ENCODE measurements at regions not wholly inside any gene's neighbourhood (a gene's known extent, or its start where the extent isn't known, plus 50 kb on each side); places are given as distances from the start of the nearest gene placed in this dataset.

DNA sequence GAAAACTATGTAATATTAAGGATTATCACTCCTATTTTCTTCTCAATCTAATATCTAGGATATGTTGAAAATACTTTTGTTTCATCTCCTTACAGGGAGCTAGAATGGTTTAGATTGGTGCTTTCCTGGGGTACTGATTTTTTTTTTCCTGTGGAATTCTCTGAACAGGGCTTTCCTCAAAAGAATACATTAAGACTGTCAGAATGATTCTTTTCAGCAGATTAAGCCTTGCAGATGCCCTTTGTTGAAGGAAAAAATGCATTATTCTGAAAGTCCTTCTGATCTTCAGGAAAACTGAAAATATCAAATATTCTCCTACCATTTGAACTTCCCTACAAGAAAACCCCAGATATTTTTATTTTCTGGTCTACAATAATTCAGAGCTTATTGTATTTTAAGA, 178.9 kb downstream of the SOX4 start:
- H3K36me3 Mint-ChIP-seq (ENCODE audit: low read depth): peaks cover 34% of the 10 kb centered on the region
- H3K27ac Mint-ChIP-seq: peak overlapping the region; percentile 95
- DNase-seq: no peak

GRCh38 chr6:21772884-21773575, 179.5 kb downstream of the SOX4 start:
- H3K4me1 Mint-ChIP-seq: peaks cover 68% of the 10 kb centered on the region
- TF ChIP-seq, protein P1, sequence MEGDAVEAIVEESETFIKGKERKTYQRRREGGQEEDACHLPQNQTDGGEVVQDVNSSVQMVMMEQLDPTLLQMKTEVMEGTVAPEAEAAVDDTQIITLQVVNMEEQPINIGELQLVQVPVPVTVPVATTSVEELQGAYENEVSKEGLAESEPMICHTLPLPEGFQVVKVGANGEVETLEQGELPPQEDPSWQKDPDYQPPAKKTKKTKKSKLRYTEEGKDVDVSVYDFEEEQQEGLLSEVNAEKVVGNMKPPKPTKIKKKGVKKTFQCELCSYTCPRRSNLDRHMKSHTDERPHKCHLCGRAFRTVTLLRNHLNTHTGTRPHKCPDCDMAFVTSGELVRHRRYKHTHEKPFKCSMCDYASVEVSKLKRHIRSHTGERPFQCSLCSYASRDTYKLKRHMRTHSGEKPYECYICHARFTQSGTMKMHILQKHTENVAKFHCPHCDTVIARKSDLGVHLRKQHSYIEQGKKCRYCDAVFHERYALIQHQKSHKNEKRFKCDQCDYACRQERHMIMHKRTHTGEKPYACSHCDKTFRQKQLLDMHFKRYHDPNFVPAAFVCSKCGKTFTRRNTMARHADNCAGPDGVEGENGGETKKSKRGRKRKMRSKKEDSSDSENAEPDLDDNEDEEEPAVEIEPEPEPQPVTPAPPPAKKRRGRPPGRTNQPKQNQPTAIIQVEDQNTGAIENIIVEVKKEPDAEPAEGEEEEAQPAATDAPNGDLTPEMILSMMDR (IDR thresholded peaks at IDR 0.05): no peak
- peak overlapping the region; percentile 56 for H3K4me3 Mint-ChIP-seq

More for the DNA sequence above, 178.9 kb downstream of the SOX4 start:
- no peaks in the 10 kb centered on the region for H3K27me3 Mint-ChIP-seq (ENCODE audit: low read depth, poor library complexity)
- peak overlapping the region; percentile 56 for H3K4me3 Mint-ChIP-seq
- H3K4me1 Mint-ChIP-seq: peaks cover 72% of the 10 kb centered on the region
- H3K9me3 Mint-ChIP-seq: peaks cover 5% of the 10 kb centered on the region
- TF ChIP-seq, protein P1 (IDR thresholded peaks at IDR 0.05): no peak

GRCh38 chr6:21773576-21773968, 180.0 kb downstream of the SOX4 start:
- peaks cover 44% of the 10 kb centered on the region for H3K36me3 Mint-ChIP-seq (ENCODE audit: low read depth)
- DNase-seq: no peak
- no peaks in the 10 kb centered on the region for H3K27me3 Mint-ChIP-seq (ENCODE audit: low read depth, poor library complexity)
- TF ChIP-seq, protein P1 (IDR thresholded peaks at IDR 0.05): no peak
- peak overlapping the region; percentile 95 for H3K27ac Mint-ChIP-seq
- peak overlapping the region; percentile 56 for H3K4me3 Mint-ChIP-seq
- H3K9me3 Mint-ChIP-seq: peaks cover 5% of the 10 kb centered on the region
- peaks cover 63% of the 10 kb centered on the region for H3K4me1 Mint-ChIP-seq

More at GRCh38 chr6:21772884-21773575, 179.5 kb downstream of the SOX4 start:
- Mint-ChIP-seq H3K27me3 (ENCODE audit: low read depth, poor library complexity) (no peaks in the 10 kb centered on the region), H3K27ac (peak overlapping the region; percentile 95), H3K9me3 (peaks cover 5% of the 10 kb centered on the region), H3K36me3 (ENCODE audit: low read depth) (peaks cover 39% of the 10 kb centered on the region)
- DNase-seq: peak; percentile 16

GRCh38 chr6:21777846-21778245, 184.3 kb downstream of the SOX4 start:
- Mint-ChIP-seq H3K36me3 (ENCODE audit: low read depth) (peaks cover 78% of the 10 kb centered on the region), H3K27ac (peak overlapping the region; percentile 77), H3K9me3 (peaks cover 5% of the 10 kb centered on the region), H3K4me1 (peaks cover 48% of the 10 kb centered on the region), H3K4me3 (no peak overlapping the region), H3K27me3 (ENCODE audit: low read depth, poor library complexity) (no peaks in the 10 kb centered on the region)
- DNase-seq: no peak
- TF ChIP-seq, protein P1 (IDR thresholded peaks at IDR 0.05): no peak

DNA sequence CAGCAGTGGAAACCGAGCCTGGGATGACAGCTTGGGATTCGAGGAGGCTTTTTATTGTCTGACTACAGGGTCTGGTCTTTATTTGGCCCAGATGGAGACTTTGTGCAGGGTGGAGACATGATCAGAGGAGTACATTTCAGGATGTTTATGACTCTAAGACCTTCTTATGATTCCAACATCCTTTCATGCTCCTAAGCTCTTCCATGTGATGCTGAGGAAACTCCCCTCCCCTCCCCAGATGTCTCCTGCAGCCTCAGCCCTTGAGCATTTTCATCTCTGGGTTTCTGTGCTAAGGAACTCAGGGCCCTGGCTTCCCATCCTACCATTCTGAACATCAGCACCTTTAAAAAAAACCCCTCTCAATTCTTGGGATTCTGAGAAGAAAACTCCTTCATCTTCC, 186.6 kb downstream of the SOX4 start:
- Mint-ChIP-seq H3K36me3 (ENCODE audit: low read depth) (peaks cover 80% of the 10 kb centered on the region), H3K4me3 (no peak overlapping the region), H3K9me3 (no peaks in the 10 kb centered on the region), H3K27me3 (ENCODE audit: low read depth, poor library complexity) (no peaks in the 10 kb centered on the region), H3K4me1 (peaks cover 35% of the 10 kb centered on the region), H3K27ac (peak overlapping the region; percentile 96)
- no peak for DNase-seq
- TF ChIP-seq, protein P1 (IDR thresholded peaks at IDR 0.05): no peak

- H3K27me3 Mint-ChIP-seq (ENCODE audit: low read depth, poor library complexity): no peaks in the 10 kb centered on the region
- peaks cover 39% of the 10 kb centered on the region for H3K4me1 Mint-ChIP-seq
- no peaks in the 10 kb centered on the region for H3K9me3 Mint-ChIP-seq
- H3K4me3 Mint-ChIP-seq: no peak overlapping the region
- peaks cover 82% of the 10 kb centered on the region for H3K36me3 Mint-ChIP-seq (ENCODE audit: low read depth)
- H3K27ac Mint-ChIP-seq: peak overlapping the region; percentile 96
- DNase-seq: no peak
- TF ChIP-seq, protein P1 (IDR thresholded peaks at IDR 0.05): no peak
Observed at GRCh38 chr6:21780679-21781078, 187.1 kb downstream of the SOX4 start.
